SK-N-SH (cell line): ENCODE measurements at regions not wholly inside any gene's neighbourhood (a gene's known extent, or its start where the extent isn't known, plus 50 kb on each side); places are given as distances from the start of the nearest gene placed in this dataset.

Experiments
- CTCF ChIA-PET: fragments of 300-600, 350-600 bp; formaldehyde crosslinking; extraction: SDS; loops from one replicate; lab custom pipeline; 2021; lab: Yijun Ruan, JAX
- POLR2A ChIA-PET: fragments of 350-600 bp; sonication (Branson Sonifier 250); formaldehyde crosslinking; extraction: SDS; loops from one replicate; lab custom pipeline; 2020; ENCODE audit warnings: antibody characterized with exemption, inconsistent platforms; lab: Yijun Ruan, JAX
- DNase-seq: peaks from one replicate; pipeline ENCODE4 v3.0.0; 2012
- H2AFZ ChIP-seq: fragments of 200-600 bp; sonication (generic); 2 replicates; pipeline ENCODE4 v1.8.1; 2016; ENCODE audit warnings: antibody characterized with exemption, mild to moderate bottlenecking, low read depth
- H3F3A ChIP-seq: fragments of 200-600 bp; sonication (generic); replicated peaks from 2 replicates; pipeline ENCODE3; 2016; ENCODE audit warnings: antibody characterized with exemption, mild to moderate bottlenecking; ENCODE audit not compliant: insufficient read depth
- H3K27ac ChIP-seq, 2 experiments: fragments of 200-500 bp in 1 of 2; fragments of 200-600 bp in 1 of 2; sonication (Bioruptor generic) in 1 of 2; sonication (generic), shearing (Covaris generic) in 1 of 2; 2 replicates each; pipeline versions ENCODE4 v1.5.1 to v1.6.1; 2014 to 2016; ENCODE audit warnings: low read depth in 2 of 2, inconsistent platforms in 1 of 2, low read length in 1 of 2, mild to moderate bottlenecking in 1 of 2, mixed read lengths in 1 of 2
- H3K27me3 ChIP-seq: fragments of 200-600 bp; sonication (generic), shearing (Covaris generic); 2 replicates; pipeline ENCODE4 v1.6.1; 2016; ENCODE audit warnings: mixed run types; ENCODE audit not compliant: insufficient read depth
- H3K36me3 ChIP-seq, 2 experiments: fragments of 200-500 bp in 1 of 2; fragments of 200-600 bp in 1 of 2; sonication (Bioruptor generic) in 1 of 2; sonication (generic) in 1 of 2; replicated peaks in 1 of 2; 2 replicates each; pipeline versions ENCODE3 to v1.5.1; 2014 to 2016; ENCODE audit warnings: low read length in 1 of 2, mild to moderate bottlenecking in 1 of 2; ENCODE audit not compliant: insufficient read depth in 2 of 2, control insufficient read depth in 1 of 2
- H3K4me1 ChIP-seq, 2 experiments: fragments of 200-500 bp in 1 of 2; fragments of 200-600 bp in 1 of 2; sonication (Bioruptor generic) in 1 of 2; sonication (generic), shearing (Covaris generic) in 1 of 2; 2 replicates each; pipeline versions ENCODE4 v1.5.1 to v1.6.1; 2014 to 2016; ENCODE audit warnings: low read depth in 1 of 2, low read length in 1 of 2, mixed run types in 1 of 2; ENCODE audit not compliant: insufficient read depth in 2 of 2, control insufficient read depth in 1 of 2
- H3K4me2 ChIP-seq: fragments of 200-600 bp; sonication (generic), shearing (Covaris generic); 2 replicates; pipeline ENCODE4 v1.6.1; 2017; ENCODE audit warnings: mixed run types
- H3K4me3 ChIP-seq, 2 experiments: fragments of 200-500 bp in 1 of 2; fragments of 200-600 bp in 1 of 2; sonication (Bioruptor generic) in 1 of 2; sonication (generic), shearing (Covaris generic) in 1 of 2; 2 replicates each; pipeline versions ENCODE4 v1.5.1 to v1.8.1; 2014 to 2016; ENCODE audit warnings: low read depth in 2 of 2, inconsistent platforms in 1 of 2, low read length in 1 of 2, mild to moderate bottlenecking in 1 of 2, mixed read lengths in 1 of 2, moderate library complexity in 1 of 2
- H3K79me2 ChIP-seq: fragments of 200-600 bp; sonication (generic); 2 replicates; pipeline ENCODE4 v1.8.1; 2017; ENCODE audit warnings: mild to moderate bottlenecking; ENCODE audit not compliant: insufficient read depth
- H3K9ac ChIP-seq: fragments of 200-600 bp; sonication (generic); 2 replicates; pipeline ENCODE4 v1.6.1; 2017; ENCODE audit warnings: mixed run types
- H3K9me2 ChIP-seq: fragments of 200-600 bp; sonication (generic); 2 replicates; pipeline ENCODE4 v1.6.1; 2017; ENCODE audit warnings: mixed run types
- H3K9me3 ChIP-seq: fragments of 200-600 bp; sonication (generic); 2 replicates; pipeline ENCODE4 v1.6.1; 2017; ENCODE audit warnings: mixed run types, mild to moderate bottlenecking, moderate library complexity
- H4K20me1 ChIP-seq: fragments of 200-600 bp; sonication (generic); 2 replicates; pipeline ENCODE4 v1.6.1; 2017; ENCODE audit warnings: mild to moderate bottlenecking, mixed run types; ENCODE audit not compliant: insufficient read depth
- EP300 ChIP-seq, 2 experiments: IDR thresholded peaks; 2 replicates each; pipeline versions ENCODE4 v1.4.0 to v1.6.1; 2012; ENCODE audit warnings: borderline replicate concordance in 1 of 2, low read depth in 1 of 2, low read length in 1 of 2
- FOSL2 ChIP-seq: IDR thresholded peaks from 2 replicates; pipeline ENCODE4 v1.4.0; 2012; ENCODE audit warnings: low read depth, mild to moderate bottlenecking, moderate library complexity, borderline replicate concordance
- FOXJ3 ChIP-seq: sonication (generic); formaldehyde crosslinking; IDR thresholded peaks from 2 replicates; pipeline ENCODE4 v1.5.1; 2020; ENCODE audit warnings: mild to moderate bottlenecking, missing genetic modification reagents
- GABPA ChIP-seq: IDR thresholded peaks from 2 replicates; pipeline ENCODE4 v1.4.0; 2012; ENCODE audit warnings: low read depth, mild to moderate bottlenecking
- GATA2 ChIP-seq: sonication (generic); formaldehyde crosslinking; IDR thresholded peaks from 2 replicates; pipeline ENCODE4 v1.5.0; 2020; ENCODE audit warnings: mild to moderate bottlenecking, missing genetic modification reagents
- NFIC ChIP-seq: IDR thresholded peaks from 2 replicates; pipeline ENCODE4 v1.4.0; 2012; ENCODE audit warnings: borderline replicate concordance
- RCOR1 ChIP-seq: fragments of 150-350 bp; IDR thresholded peaks from 2 replicates; pipeline ENCODE4 v1.6.1; 2017; ENCODE audit warnings: antibody characterized with exemption, low read length
- SIN3A ChIP-seq: IDR thresholded peaks from 2 replicates; pipeline ENCODE4 v1.6.1; 2012; ENCODE audit warnings: low read depth, mild to moderate bottlenecking, low read length, moderate library complexity, borderline replicate concordance
- SMC3 ChIP-seq: IDR thresholded peaks from 2 replicates; pipeline ENCODE4 v1.6.1; 2012; ENCODE audit warnings: low read depth, low read length, improper control_type of control experiment
- TAF1 ChIP-seq: IDR thresholded peaks from 2 replicates; pipeline ENCODE4 v1.6.1; 2012; ENCODE audit warnings: low read depth, mild to moderate bottlenecking, low read length, moderate library complexity, borderline replicate concordance
- TEAD4 ChIP-seq: IDR thresholded peaks from 2 replicates; pipeline ENCODE4 v1.4.0; 2012; ENCODE audit warnings: mild to moderate bottlenecking, borderline replicate concordance; ENCODE audit not compliant: insufficient read depth
- YY1 ChIP-seq: IDR thresholded peaks from 2 replicates; pipeline ENCODE4 v1.4.0; 2012; ENCODE audit warnings: low read depth, mild to moderate bottlenecking
- WGBS: methylation state at CpG from one replicate; pipeline ENCODE4 v1.1.6; 2017; ENCODE audit warnings: low lambda C conversion rate; 5-methylcytosine and 5-hydroxymethylcytosine counted together
- TF ChIP-seq, protein P1 (sequence below): IDR thresholded peaks from 2 replicates; pipeline ENCODE4 v1.6.1; 2012; ENCODE audit warnings: mild to moderate bottlenecking, low read depth, low read length, moderate library complexity
- TF ChIP-seq, protein P2 (sequence below): IDR thresholded peaks from 2 replicates; pipeline ENCODE4; 2012

DNA sequence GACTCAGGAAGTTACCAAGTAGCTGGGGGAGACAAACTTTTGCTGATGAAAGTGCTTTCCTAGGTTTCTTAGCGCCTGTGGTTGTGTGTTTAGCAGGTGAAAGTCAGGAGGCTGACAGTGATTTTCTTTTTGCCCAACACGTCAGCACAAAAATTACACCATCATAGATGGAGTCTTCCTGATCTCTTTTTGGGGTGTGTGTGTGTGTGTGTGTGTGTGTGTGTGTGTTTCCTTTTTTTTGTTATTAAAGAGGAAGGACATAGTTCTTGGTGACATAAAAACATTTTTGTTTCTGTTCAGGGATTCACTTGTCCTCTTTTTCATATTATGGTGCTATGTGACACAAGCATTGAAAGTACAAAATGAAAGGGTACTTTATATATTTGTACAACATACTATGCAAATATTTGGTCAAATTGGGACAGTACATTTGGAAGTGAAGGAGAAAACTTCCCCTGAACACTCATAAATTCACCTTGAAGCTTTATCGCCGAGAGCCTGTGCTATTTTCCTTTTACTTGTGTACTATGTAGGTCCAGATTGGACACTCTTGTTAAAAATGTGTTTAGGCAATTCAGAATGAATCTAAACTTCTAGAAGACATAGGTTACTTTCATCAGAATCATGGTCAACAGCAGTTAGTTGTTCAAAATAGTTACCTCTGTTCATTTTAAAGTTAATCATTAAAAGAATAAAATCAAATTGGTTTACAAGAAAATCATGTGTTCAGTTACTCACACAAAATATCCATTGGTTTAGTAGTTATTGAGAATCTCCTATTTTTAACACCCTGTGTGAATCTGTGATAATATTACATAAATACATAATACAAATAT, 491.9 kb downstream of the IRS1 start (continued):
- TF ChIP-seq, protein P1, sequence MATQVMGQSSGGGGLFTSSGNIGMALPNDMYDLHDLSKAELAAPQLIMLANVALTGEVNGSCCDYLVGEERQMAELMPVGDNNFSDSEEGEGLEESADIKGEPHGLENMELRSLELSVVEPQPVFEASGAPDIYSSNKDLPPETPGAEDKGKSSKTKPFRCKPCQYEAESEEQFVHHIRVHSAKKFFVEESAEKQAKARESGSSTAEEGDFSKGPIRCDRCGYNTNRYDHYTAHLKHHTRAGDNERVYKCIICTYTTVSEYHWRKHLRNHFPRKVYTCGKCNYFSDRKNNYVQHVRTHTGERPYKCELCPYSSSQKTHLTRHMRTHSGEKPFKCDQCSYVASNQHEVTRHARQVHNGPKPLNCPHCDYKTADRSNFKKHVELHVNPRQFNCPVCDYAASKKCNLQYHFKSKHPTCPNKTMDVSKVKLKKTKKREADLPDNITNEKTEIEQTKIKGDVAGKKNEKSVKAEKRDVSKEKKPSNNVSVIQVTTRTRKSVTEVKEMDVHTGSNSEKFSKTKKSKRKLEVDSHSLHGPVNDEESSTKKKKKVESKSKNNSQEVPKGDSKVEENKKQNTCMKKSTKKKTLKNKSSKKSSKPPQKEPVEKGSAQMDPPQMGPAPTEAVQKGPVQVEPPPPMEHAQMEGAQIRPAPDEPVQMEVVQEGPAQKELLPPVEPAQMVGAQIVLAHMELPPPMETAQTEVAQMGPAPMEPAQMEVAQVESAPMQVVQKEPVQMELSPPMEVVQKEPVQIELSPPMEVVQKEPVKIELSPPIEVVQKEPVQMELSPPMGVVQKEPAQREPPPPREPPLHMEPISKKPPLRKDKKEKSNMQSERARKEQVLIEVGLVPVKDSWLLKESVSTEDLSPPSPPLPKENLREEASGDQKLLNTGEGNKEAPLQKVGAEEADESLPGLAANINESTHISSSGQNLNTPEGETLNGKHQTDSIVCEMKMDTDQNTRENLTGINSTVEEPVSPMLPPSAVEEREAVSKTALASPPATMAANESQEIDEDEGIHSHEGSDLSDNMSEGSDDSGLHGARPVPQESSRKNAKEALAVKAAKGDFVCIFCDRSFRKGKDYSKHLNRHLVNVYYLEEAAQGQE: no peak
- TF ChIP-seq RCOR1 (no peak), GABPA (no peak), FOSL2 (no peak), YY1 (no peak), SIN3A (no peak), TAF1 (no peak), FOXJ3 (no peak), EP300 (IDR thresholded peaks at IDR 0.05; ENCODE audit: borderline replicate concordance in 1 of 2, low read depth in 1 of 2, low read length in 1 of 2) (no peak), GATA2 (CRISPR knock-in tag) (no peak)
- TF ChIP-seq, protein P2, sequence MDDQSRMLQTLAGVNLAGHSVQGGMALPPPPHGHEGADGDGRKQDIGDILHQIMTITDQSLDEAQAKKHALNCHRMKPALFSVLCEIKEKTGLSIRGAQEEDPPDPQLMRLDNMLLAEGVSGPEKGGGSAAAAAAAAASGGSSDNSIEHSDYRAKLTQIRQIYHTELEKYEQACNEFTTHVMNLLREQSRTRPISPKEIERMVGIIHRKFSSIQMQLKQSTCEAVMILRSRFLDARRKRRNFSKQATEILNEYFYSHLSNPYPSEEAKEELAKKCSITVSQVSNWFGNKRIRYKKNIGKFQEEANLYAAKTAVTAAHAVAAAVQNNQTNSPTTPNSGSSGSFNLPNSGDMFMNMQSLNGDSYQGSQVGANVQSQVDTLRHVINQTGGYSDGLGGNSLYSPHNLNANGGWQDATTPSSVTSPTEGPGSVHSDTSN: no peak
- TF ChIP-seq, all 33 proteins: peak for 0

DNA sequence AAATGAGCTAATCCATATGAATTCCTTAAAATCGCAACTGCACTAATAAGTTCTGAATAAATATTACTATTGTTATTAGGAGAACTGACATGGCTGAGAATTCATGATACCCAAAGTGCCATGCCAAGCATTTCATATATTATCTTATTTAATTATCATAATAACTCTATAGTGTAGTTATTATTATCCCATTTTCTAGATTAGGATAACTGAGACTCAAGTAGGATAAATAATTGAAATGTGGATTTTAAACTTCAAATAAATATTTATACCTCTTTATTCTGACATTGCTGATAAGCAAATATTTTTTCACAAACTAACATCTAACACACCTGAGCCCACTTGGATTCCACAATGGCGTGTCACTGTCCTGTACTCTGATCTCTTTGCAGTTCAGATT, 492.7 kb downstream of the IRS1 start:
- 69% methylated on average over 2 of the region's 2 CpGs for WGBS
- TF ChIP-seq RCOR1 (no peak), TEAD4 (no peak), NFIC (no peak), SMC3 (no peak), GABPA (no peak)
- TF ChIP-seq, protein P2: no peak

More for the DNA sequence above, 492.7 kb downstream of the IRS1 start:
- CTCF ChIA-PET: no interaction called here
- no peak for DNase-seq
- Histone ChIP-seq H3K9me2 (no peaks in the 10 kb centered on the region), H3F3A (no peaks in the 10 kb centered on the region), H3K79me2 (no peaks in the 10 kb centered on the region), H4K20me1 (no peaks in the 10 kb centered on the region), H3K36me3 (no peaks in the 10 kb centered on the region), H2AFZ (no peak overlapping the region), H3K9me3 (no peaks in the 10 kb centered on the region), H3K4me1 (no peaks in the 10 kb centered on the region), H3K9ac (no peak overlapping the region), H3K4me3 (no peak overlapping the region), H3K27ac (no peak overlapping the region), H3K27me3 (no peaks in the 10 kb centered on the region), H3K4me2 (no peak overlapping the region)
- POLR2A ChIA-PET: no interaction called here
